DOHH2 (cell line): ENCODE measurements at regions not wholly inside any gene's neighbourhood (a gene's known extent, or its start where the extent isn't known, plus 50 kb on each side); places are given as distances from the start of the nearest gene placed in this dataset.

Experiments
- EZH2phosphoT487 ChIP-seq: fragments of 200-600 bp; sonication (generic); IDR thresholded peaks from 2 replicates; pipeline ENCODE4 v1.6.1; 2017; ENCODE audit warnings: borderline replicate concordance, mild to moderate bottlenecking, antibody characterized with exemption, low read length, moderate library complexity, mixed read lengths
- TF ChIP-seq, protein P1 (sequence below): fragments of 200-600 bp; sonication (generic); IDR thresholded peaks from one replicate; pipeline ENCODE4 v1.5.1; 2014; ENCODE audit warnings: antibody characterized with exemption, mild to moderate bottlenecking, low read depth, low read length; ENCODE audit not compliant: poor library complexity, severe bottlenecking

GRCh38 chr16:82232806-82233205, 62.8 kb upstream of the MPHOSPH6 start:
- TF ChIP-seq, protein P1, sequence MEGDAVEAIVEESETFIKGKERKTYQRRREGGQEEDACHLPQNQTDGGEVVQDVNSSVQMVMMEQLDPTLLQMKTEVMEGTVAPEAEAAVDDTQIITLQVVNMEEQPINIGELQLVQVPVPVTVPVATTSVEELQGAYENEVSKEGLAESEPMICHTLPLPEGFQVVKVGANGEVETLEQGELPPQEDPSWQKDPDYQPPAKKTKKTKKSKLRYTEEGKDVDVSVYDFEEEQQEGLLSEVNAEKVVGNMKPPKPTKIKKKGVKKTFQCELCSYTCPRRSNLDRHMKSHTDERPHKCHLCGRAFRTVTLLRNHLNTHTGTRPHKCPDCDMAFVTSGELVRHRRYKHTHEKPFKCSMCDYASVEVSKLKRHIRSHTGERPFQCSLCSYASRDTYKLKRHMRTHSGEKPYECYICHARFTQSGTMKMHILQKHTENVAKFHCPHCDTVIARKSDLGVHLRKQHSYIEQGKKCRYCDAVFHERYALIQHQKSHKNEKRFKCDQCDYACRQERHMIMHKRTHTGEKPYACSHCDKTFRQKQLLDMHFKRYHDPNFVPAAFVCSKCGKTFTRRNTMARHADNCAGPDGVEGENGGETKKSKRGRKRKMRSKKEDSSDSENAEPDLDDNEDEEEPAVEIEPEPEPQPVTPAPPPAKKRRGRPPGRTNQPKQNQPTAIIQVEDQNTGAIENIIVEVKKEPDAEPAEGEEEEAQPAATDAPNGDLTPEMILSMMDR, result no peak
- no peak for TF ChIP-seq EZH2phosphoT487
